SK-N-SH (cell line): ENCODE measurements at regions not wholly inside any gene's neighbourhood (a gene's known extent, or its start where the extent isn't known, plus 50 kb on each side); places are given as distances from the start of the nearest gene placed in this dataset.
"Not testable (repeated sequence)": the region's sequence is repeated elsewhere in the genome, so short reads cannot be mapped to it uniquely, and the experiment has no call there.

ENCODE experiments used
- CTCF ChIA-PET: fragments of 300-600, 350-600 bp; formaldehyde crosslinking; extraction: SDS; loops from one replicate; lab custom pipeline; 2021; lab: Yijun Ruan, JAX
- POLR2A ChIA-PET: fragments of 350-600 bp; sonication (Branson Sonifier 250); formaldehyde crosslinking; extraction: SDS; loops from one replicate; lab custom pipeline; 2020; ENCODE audit warnings: antibody characterized with exemption, inconsistent platforms; lab: Yijun Ruan, JAX
- DNase-seq: peaks from one replicate; pipeline ENCODE4 v3.0.0; 2012
- H2AFZ ChIP-seq: fragments of 200-600 bp; sonication (generic); 2 replicates; pipeline ENCODE4 v1.8.1; 2016; ENCODE audit warnings: antibody characterized with exemption, mild to moderate bottlenecking, low read depth
- H3F3A ChIP-seq: fragments of 200-600 bp; sonication (generic); replicated peaks from 2 replicates; pipeline ENCODE3; 2016; ENCODE audit warnings: antibody characterized with exemption, mild to moderate bottlenecking; ENCODE audit not compliant: insufficient read depth
- H3K27ac ChIP-seq, 2 experiments: fragments of 200-500 bp in 1 of 2; fragments of 200-600 bp in 1 of 2; sonication (Bioruptor generic) in 1 of 2; sonication (generic), shearing (Covaris generic) in 1 of 2; 2 replicates each; pipeline versions ENCODE4 v1.5.1 to v1.6.1; 2014 to 2016; ENCODE audit warnings: low read depth in 2 of 2, inconsistent platforms in 1 of 2, low read length in 1 of 2, mild to moderate bottlenecking in 1 of 2, mixed read lengths in 1 of 2
- H3K27me3 ChIP-seq: fragments of 200-600 bp; sonication (generic), shearing (Covaris generic); 2 replicates; pipeline ENCODE4 v1.6.1; 2016; ENCODE audit warnings: mixed run types; ENCODE audit not compliant: insufficient read depth
- H3K36me3 ChIP-seq, 2 experiments: fragments of 200-500 bp in 1 of 2; fragments of 200-600 bp in 1 of 2; sonication (Bioruptor generic) in 1 of 2; sonication (generic) in 1 of 2; replicated peaks in 1 of 2; 2 replicates each; pipeline versions ENCODE3 to v1.5.1; 2014 to 2016; ENCODE audit warnings: low read length in 1 of 2, mild to moderate bottlenecking in 1 of 2; ENCODE audit not compliant: insufficient read depth in 2 of 2, control insufficient read depth in 1 of 2
- H3K4me1 ChIP-seq, 2 experiments: fragments of 200-500 bp in 1 of 2; fragments of 200-600 bp in 1 of 2; sonication (Bioruptor generic) in 1 of 2; sonication (generic), shearing (Covaris generic) in 1 of 2; 2 replicates each; pipeline versions ENCODE4 v1.5.1 to v1.6.1; 2014 to 2016; ENCODE audit warnings: low read depth in 1 of 2, low read length in 1 of 2, mixed run types in 1 of 2; ENCODE audit not compliant: insufficient read depth in 2 of 2, control insufficient read depth in 1 of 2
- H3K4me2 ChIP-seq: fragments of 200-600 bp; sonication (generic), shearing (Covaris generic); 2 replicates; pipeline ENCODE4 v1.6.1; 2017; ENCODE audit warnings: mixed run types
- H3K4me3 ChIP-seq, 2 experiments: fragments of 200-500 bp in 1 of 2; fragments of 200-600 bp in 1 of 2; sonication (Bioruptor generic) in 1 of 2; sonication (generic), shearing (Covaris generic) in 1 of 2; 2 replicates each; pipeline versions ENCODE4 v1.5.1 to v1.8.1; 2014 to 2016; ENCODE audit warnings: low read depth in 2 of 2, inconsistent platforms in 1 of 2, low read length in 1 of 2, mild to moderate bottlenecking in 1 of 2, mixed read lengths in 1 of 2, moderate library complexity in 1 of 2
- H3K79me2 ChIP-seq: fragments of 200-600 bp; sonication (generic); 2 replicates; pipeline ENCODE4 v1.8.1; 2017; ENCODE audit warnings: mild to moderate bottlenecking; ENCODE audit not compliant: insufficient read depth
- H3K9ac ChIP-seq: fragments of 200-600 bp; sonication (generic); 2 replicates; pipeline ENCODE4 v1.6.1; 2017; ENCODE audit warnings: mixed run types
- H3K9me2 ChIP-seq: fragments of 200-600 bp; sonication (generic); 2 replicates; pipeline ENCODE4 v1.6.1; 2017; ENCODE audit warnings: mixed run types
- H3K9me3 ChIP-seq: fragments of 200-600 bp; sonication (generic); 2 replicates; pipeline ENCODE4 v1.6.1; 2017; ENCODE audit warnings: mixed run types, mild to moderate bottlenecking, moderate library complexity
- H4K20me1 ChIP-seq: fragments of 200-600 bp; sonication (generic); 2 replicates; pipeline ENCODE4 v1.6.1; 2017; ENCODE audit warnings: mild to moderate bottlenecking, mixed run types; ENCODE audit not compliant: insufficient read depth
- CHD2 ChIP-seq: fragments of 150-350 bp; IDR thresholded peaks from 2 replicates; pipeline ENCODE4 v1.6.1; 2018; ENCODE audit warnings: low read length; ENCODE audit not compliant: partially characterized antibody
- CTCF ChIP-seq: fragments of 200-600 bp; sonication (generic); IDR thresholded peaks from 2 replicates; pipeline ENCODE4 v1.6.1; 2017; ENCODE audit warnings: antibody characterized with exemption, mild to moderate bottlenecking, moderate library complexity
- EP300 ChIP-seq, 2 experiments: IDR thresholded peaks; 2 replicates each; pipeline versions ENCODE4 v1.4.0 to v1.6.1; 2012; ENCODE audit warnings: borderline replicate concordance in 1 of 2, low read depth in 1 of 2, low read length in 1 of 2
- FOSL2 ChIP-seq: IDR thresholded peaks from 2 replicates; pipeline ENCODE4 v1.4.0; 2012; ENCODE audit warnings: low read depth, mild to moderate bottlenecking, moderate library complexity, borderline replicate concordance
- FOXJ3 ChIP-seq: sonication (generic); formaldehyde crosslinking; IDR thresholded peaks from 2 replicates; pipeline ENCODE4 v1.5.1; 2020; ENCODE audit warnings: mild to moderate bottlenecking, missing genetic modification reagents
- GATA2 ChIP-seq: sonication (generic); formaldehyde crosslinking; IDR thresholded peaks from 2 replicates; pipeline ENCODE4 v1.5.0; 2020; ENCODE audit warnings: mild to moderate bottlenecking, missing genetic modification reagents
- JUND ChIP-seq: IDR thresholded peaks from 2 replicates; pipeline ENCODE4 v1.4.0; 2012
- NFIC ChIP-seq: IDR thresholded peaks from 2 replicates; pipeline ENCODE4 v1.4.0; 2012; ENCODE audit warnings: borderline replicate concordance
- NRF1 ChIP-seq: IDR thresholded peaks from 2 replicates; pipeline ENCODE4 v1.6.1; 2012; ENCODE audit warnings: low read depth, mild to moderate bottlenecking, low read length
- POLR2AphosphoS5 ChIP-seq: IDR thresholded peaks from 2 replicates; pipeline ENCODE4 v1.6.1; 2012; ENCODE audit warnings: low read depth, low read length
- RAD21 ChIP-seq: IDR thresholded peaks from 2 replicates; pipeline ENCODE4 v1.6.1; 2012; ENCODE audit warnings: mild to moderate bottlenecking, low read length
- RCOR1 ChIP-seq: fragments of 150-350 bp; IDR thresholded peaks from 2 replicates; pipeline ENCODE4 v1.6.1; 2017; ENCODE audit warnings: antibody characterized with exemption, low read length
- REST ChIP-seq: IDR thresholded peaks from 2 replicates; pipeline ENCODE4 v1.6.1; 2012; ENCODE audit warnings: mild to moderate bottlenecking, low read depth, low read length, moderate library complexity
- SMC3 ChIP-seq: IDR thresholded peaks from 2 replicates; pipeline ENCODE4 v1.6.1; 2012; ENCODE audit warnings: low read depth, low read length, improper control_type of control experiment
- TEAD4 ChIP-seq: IDR thresholded peaks from 2 replicates; pipeline ENCODE4 v1.4.0; 2012; ENCODE audit warnings: mild to moderate bottlenecking, borderline replicate concordance; ENCODE audit not compliant: insufficient read depth
- WGBS: methylation state at CpG from one replicate; pipeline ENCODE4 v1.1.6; 2017; ENCODE audit warnings: low lambda C conversion rate; 5-methylcytosine and 5-hydroxymethylcytosine counted together

GRCh38 chr2:83365476-83365875 lies 1093.6 kb downstream of the SUCLG1 start:
- DNase-seq: no peak
- Histone ChIP-seq H3K4me2 (no peak overlapping the region), H3K9me2 (no peaks in the 10 kb centered on the region; the same call in 1 of the 2 replicates), H4K20me1 (no peaks in the 10 kb centered on the region), H3K4me3 (no peak overlapping the region), H3K79me2 (no peaks in the 10 kb centered on the region), H2AFZ (no peak overlapping the region), H3F3A (no peaks in the 10 kb centered on the region), H3K9ac (no peak overlapping the region), H3K27me3 (no peaks in the 10 kb centered on the region), H3K4me1 (no peaks in the 10 kb centered on the region), H3K27ac (no peak overlapping the region), H3K36me3 (no peaks in the 10 kb centered on the region), H3K9me3 (no peaks in the 10 kb centered on the region)
- CTCF ChIA-PET: no interaction called here
- no peak for TF ChIP-seq SMC3
- no peak for TF ChIP-seq JUND
- POLR2A ChIA-PET: no interaction called here

- H3K79me2 ChIP-seq: no peaks in the 10 kb centered on the region
- H3K9me2 ChIP-seq: no peaks in the 10 kb centered on the region; the same call in 1 of the 2 replicates
- no peak for DNase-seq
- TF ChIP-seq GATA2 (CRISPR knock-in tag): no peak
- no peak for TF ChIP-seq JUND
- TF ChIP-seq EP300 (IDR thresholded peaks at IDR 0.05; ENCODE audit: borderline replicate concordance in 1 of 2, low read depth in 1 of 2, low read length in 1 of 2): no peak
- no peak for TF ChIP-seq CHD2
- TF ChIP-seq REST: no peak
- TF ChIP-seq POLR2AphosphoS5: no peak
- TF ChIP-seq FOSL2: no peak
- no peak for TF ChIP-seq FOXJ3
- no peak for TF ChIP-seq TEAD4
- TF ChIP-seq CTCF: no peak
- no peak for TF ChIP-seq RAD21
- no peak for TF ChIP-seq NRF1
- TF ChIP-seq RCOR1: no peak
- TF ChIP-seq NFIC: no peak
- ChIA-PET POLR2A (no interaction called here), CTCF (no interaction called here)
- 10% methylated on average over 2 of the region's 2 CpGs for WGBS
- no peak overlapping the region for H3K27ac ChIP-seq
- peak overlapping the region; percentile 8; the same call in 1 of the 2 replicates for H2AFZ ChIP-seq
- H3K4me1 ChIP-seq: no peaks in the 10 kb centered on the region
- no peaks in the 10 kb centered on the region for H3F3A ChIP-seq
- H3K4me2 ChIP-seq: no peak overlapping the region
- no peaks in the 10 kb centered on the region for H3K9me3 ChIP-seq
- H3K9ac ChIP-seq: no peak overlapping the region
- H4K20me1 ChIP-seq: no peaks in the 10 kb centered on the region
- H3K4me3 ChIP-seq: no peak overlapping the region
- H3K27me3 ChIP-seq: no peaks in the 10 kb centered on the region
- no peaks in the 10 kb centered on the region for H3K36me3 ChIP-seq
These were observed 1094.8 kb downstream of the SUCLG1 start for GRCh38 chr2:83364264-83364663.

- H3K4me3 ChIP-seq, H3F3A ChIP-seq, H3K79me2 ChIP-seq, H3K9ac ChIP-seq, H4K20me1 ChIP-seq, H3K27me3 ChIP-seq, H3K36me3 ChIP-seq, H3K4me2 ChIP-seq, DNase-seq, H2AFZ ChIP-seq, POLR2A ChIA-PET, H3K9me2 ChIP-seq, H3K27ac ChIP-seq, H3K9me3 ChIP-seq, CTCF ChIA-PET, H3K4me1 ChIP-seq: not testable (repeated sequence)
These were observed 1095.9 kb downstream of the SUCLG1 start for GRCh38 chr2:83363138-83363537.
